Germinal center (tissue), 1 donor: ENCODE measurements at regions not wholly inside any gene's neighbourhood (a gene's known extent, or its start where the extent isn't known, plus 50 kb on each side); places are given as distances from the start of the nearest gene placed in this dataset.

Experiments
- DNase-seq: peaks from one replicate; pipeline ENCODE4 v3.0.0; 2012; ENCODE audit warnings: mixed read lengths, low spot score

DNA sequence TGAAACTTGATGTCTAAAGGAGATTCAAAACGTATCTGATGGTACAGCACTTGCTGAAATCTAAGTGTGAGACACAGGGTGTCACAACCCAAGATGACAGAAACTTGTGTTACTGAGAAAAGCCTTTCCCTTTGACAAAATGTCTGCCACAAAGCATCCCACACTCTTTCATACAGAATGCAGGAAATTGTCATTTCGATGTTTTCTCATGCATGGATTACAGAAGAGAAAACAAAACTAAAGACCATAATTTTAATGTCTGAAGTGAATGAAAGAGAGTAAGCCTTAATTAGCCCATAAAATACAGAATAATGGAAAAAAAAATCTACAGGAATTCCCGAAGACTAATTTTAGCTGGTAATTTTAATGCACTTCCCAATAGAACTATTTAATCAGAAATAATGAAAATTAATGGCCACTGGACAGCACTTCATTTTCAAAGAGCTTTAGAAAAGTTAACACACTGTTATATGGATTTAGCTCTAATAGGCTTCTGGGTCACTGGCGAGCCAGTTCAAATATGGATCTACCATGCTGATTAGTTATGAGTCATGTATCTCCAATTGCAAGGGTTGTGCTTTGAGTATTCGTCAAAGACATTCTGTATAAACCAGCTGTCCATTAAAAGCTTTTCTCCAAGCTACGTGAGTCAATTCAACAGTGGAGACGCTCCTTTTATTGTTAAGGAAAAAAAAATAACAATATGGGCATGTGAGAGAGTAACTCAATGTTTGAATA, 656.7 kb downstream of the SLC16A7 start:
- no peak for DNase-seq

DNA sequence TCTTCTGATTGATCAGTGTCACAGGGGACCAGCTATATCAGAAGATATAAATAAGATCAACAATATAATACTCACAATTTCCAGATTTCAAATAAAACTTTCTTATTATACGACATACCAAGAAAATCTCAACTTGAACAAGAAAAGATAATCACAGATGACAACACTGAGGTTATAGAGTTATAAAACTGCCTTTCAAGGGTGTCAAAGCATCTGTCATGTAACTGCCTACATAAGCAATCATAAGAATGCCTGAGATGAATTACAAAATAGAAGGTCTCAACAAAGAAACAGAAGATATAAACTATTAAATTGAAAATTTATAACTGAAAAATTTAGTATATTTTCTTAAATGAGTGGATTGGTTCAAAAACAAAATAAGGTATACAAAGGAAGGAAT, 659.2 kb downstream of the SLC16A7 start:
- no peak for DNase-seq

DNA sequence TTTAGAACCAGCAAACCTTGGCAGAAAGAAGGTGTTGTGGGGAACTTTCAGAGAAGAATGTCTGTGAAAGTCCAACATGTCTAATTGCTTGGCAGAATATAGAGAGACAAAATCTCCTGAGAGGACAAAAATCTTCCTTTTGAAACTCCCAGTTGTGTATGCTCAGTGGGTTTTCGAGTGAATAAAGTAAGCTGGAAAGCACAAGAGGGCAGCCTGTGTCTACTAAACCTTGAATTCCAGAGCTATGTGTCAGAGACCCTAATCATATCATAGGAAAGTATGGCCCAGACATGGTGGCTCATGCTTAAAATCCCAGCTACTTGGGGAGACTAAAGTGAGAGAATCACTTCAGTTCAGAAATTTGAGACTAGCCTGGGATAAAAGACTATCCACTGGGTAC, 661.2 kb downstream of the SLC16A7 start:
- no peak for DNase-seq

DNA sequence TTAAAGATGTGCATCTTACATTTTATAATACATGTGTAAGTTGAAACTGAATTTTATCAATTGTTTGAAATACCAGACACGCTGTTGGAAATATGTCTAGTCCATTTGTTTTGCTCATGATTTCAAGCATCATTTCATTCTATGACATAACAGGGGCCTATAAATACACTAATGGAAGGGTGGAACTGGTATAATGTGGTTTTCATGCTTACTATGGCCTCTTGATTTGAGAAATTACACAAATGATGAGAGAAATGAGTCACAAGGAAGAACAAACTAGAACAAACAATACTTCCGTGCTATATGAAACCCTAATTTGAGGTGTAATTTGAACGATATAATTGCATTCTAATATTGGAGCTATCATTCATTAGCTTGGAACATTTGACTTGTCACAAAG, 663.4 kb downstream of the SLC16A7 start:
- DNase-seq = no peak

DNA sequence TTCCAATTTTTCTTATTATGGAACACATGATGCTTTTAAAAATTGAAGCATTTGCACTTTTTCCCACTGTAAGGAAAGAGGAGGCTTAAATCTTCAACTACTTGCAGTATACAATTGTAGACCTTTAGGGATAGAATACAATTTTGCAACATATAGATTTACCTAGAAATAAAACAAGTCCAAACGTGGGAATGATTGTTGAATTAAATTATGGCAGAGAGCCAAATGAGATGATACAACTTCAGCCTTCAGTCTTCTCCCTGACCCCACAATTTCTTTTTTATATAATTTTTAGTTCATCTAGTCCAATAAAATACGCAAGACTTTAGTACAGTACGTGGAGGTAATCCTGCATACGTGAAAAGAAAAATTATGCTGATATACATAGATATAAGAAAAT, 666.5 kb downstream of the SLC16A7 start:
- no peak for DNase-seq

DNA sequence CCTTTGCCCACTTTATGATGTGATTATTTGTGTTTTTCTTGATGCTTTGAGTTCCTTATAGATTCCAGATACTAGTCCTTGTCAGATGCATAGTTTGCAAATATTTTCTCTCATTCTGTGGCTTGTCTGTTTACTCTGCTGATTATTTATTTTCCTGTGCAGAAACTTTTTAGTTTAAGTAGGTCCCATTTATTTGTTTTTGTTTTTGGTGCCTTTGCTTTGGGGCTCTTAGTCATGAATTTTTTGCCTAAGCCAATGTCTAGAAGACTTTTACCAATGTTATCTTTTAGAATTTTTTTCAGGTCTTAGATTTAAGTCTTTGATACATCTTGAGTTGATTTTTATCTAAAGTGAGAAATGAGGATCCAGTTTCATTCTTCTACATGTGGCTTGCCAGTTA, 667.3 kb downstream of the SLC16A7 start:
- no peak for DNase-seq

DNA sequence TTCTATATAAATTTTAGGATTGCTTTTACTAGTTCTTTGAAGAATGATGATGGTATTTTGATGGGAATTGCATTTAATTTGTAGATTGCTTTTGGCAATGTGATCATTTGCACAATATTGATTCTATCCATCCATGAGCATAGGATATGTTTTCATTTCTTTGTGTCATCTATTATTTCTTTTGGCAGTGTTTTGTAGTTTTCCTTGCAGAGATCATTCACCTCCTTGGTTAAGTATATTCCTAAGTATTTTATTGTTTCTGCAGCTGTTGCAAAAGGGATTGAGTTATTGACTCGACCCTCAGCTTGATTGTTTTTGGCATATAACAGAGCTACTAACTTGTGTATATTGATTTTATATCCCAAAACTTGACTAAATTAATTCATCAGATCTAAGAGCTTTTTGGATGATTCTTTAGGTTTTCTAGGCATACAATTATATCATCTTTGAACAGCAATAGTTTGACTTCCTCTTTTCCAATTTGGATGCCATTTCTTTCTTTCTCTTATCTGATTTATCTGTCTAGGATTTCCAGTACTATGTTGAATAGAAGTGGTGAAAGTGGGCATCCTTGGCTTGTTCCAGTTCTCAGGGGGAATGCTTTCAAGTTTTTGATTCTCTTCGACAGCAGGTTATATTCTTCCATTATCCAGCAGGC, 668.1 kb downstream of the SLC16A7 start:
- no peak for DNase-seq

DNA sequence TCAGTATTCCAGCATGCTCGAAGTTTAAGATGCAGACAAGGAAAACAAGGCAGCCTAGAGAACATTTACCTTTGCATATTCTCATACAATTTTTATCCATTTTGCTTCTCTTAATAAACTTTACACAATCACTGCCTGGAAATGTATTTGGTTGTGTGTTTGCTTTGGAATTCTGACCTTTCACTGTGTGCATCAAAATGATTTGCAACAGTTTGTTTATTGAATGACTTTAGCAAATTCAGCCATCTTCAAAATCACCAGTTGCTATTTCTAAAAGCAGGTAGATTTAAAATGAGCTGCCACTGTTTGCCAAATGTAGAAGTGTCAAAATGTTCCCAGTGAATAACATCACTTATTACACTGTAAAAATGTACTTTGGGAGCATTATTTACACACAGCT, 669.9 kb downstream of the SLC16A7 start:
- no peak for DNase-seq

DNA sequence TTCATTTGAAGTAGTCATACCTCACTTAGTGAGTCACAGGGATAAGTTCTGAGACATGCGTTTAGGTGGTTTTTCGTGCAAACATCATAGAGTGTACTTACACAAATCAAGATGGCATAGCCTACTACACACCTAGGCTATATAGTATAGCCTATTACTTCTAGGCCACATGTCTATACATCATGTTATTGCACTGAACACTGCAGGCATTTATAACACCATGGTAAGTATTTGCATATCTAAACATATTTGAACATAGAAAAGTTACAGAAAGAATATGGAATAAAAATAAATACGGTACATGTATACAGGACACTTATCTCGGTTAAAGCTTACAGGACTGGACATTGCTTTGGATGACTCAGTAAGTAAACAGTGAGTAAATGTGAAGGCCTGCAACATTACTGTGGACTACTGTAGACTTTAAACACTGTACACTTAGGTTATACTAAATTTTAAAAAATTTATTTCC, 670.6 kb downstream of the SLC16A7 start:
- DNase-seq = no peak

DNA sequence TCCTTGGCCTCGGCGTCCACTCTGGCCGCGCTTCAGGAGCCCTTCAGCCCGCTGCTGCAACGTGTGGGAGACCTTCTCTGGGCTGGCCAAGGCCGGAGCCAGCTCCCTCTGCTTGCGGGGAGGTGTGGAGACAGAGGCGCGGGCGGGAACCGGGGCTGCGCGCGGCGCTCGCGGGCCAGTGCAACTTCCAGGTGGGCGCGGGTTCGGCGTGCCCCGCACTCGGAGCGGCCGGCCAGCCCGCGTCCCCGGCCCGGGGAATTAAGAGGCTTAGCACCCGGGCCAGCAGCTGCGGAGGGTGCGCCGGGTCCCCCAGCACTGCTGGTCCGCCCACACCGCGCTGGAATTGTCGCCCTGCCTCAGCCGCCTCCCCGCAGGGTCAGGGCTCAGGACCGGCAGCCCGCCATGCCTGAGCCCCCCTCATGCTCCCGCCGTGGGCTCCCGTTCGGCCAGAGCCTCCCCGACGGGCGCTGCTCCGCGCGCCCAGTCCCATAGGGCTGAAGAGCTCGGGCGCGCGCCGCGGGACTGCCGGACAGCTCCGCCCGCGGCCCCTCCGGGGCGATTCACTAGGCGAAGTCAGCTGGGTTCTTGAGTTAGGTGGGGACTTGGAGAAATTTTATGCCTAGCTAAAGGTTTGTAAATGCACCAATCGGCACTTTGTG, 673.9 kb downstream of the SLC16A7 start:
- no peak for DNase-seq

DNA sequence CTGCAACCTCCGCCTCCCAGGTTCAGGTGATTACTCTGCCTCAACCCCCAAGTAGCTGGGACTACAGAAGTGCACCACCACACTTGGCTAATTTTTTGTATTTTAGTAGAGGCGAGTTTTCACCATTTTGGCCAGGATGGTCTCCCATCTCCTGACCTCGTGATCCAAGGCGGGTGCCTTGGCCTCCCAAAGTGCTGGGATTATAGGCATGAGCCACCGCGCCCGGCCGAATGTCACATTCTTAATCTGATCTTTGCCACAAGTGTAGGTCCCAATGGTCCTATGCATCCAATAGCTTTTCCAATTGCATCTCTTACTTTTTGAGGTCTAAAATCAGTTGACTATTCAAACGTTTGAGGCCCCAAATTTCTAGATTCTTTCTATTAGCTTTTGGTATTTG, 676.0 kb downstream of the SLC16A7 start:
- DNase-seq = no peak

DNA sequence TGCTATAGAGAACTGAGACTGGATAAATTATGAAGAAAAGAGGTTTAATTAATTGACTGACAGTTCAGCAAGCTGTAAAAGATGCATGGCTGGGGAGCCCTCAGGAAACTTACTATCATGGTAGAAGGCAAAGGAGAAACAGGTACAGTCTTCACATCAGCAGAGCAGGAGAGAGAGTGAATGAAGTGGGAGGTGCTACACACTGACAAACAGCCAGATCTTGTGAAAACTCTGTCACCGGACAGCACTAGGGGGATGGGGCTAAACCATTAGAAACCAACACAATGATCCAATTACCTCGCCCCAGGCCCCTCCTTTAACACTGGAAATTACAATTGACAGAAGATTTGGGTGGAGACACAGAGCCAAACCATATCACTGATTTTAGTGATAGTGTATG, 682.4 kb downstream of the SLC16A7 start:
- DNase-seq = no peak

DNA sequence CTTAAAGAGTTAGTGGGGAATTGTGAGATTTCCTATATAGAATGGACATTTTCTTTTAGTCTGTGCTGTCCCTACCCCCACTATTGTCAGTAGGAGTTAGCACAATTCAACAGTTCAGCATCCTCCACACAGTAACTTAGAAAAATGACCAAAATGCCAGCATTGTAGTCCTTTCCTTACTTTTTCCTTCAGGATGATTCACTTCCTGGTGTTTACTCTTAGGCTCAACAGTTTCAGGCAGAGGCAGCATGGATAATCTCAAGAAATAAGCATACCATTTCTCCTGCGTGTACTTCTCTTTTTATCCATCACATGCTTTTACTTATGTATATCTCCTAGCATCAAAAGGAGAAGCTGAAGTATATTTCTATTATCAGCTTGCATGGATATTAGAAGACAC, 683.4 kb downstream of the SLC16A7 start:
- no peak for DNase-seq

DNA sequence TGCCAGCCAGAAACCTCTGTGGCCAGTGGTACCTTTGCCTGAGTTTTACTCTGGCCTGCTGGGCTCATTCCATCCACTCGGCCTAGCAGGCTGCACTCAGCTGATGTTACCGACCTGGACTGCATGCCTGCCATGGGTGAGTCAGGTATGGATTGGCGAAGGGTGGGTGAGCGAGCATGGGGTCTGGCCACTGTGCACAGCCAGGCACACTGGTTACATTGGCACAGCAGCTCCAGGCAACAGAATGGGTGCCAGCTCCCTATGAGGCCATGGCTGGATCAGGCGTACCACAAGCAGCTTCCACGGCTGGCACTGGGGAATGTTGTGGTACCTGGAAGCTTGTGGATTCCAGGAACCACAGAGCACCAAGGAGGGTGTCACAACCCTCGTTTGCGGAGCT, 685.7 kb downstream of the SLC16A7 start:
- no peak for DNase-seq

DNA sequence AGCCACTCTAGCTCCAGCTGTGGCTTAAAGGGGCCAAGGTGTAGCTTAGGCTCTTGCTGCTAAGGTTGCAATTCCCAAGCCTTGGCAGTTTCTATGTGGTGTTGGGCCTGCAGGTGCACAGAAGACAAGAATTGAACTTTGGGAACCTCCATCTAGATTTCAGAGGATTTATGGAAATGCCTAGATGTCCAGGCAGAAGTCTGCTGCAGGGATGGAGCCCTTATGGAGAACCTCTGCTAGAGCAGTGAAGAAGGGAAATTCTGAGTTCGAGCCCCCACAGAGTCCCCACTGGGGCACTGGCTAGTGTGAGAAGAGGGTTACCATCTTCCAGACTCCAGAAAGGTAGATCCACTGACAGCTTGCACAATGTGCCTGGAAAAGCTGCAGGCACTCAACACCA, 694.7 kb downstream of the SLC16A7 start:
- DNase-seq = no peak

DNA sequence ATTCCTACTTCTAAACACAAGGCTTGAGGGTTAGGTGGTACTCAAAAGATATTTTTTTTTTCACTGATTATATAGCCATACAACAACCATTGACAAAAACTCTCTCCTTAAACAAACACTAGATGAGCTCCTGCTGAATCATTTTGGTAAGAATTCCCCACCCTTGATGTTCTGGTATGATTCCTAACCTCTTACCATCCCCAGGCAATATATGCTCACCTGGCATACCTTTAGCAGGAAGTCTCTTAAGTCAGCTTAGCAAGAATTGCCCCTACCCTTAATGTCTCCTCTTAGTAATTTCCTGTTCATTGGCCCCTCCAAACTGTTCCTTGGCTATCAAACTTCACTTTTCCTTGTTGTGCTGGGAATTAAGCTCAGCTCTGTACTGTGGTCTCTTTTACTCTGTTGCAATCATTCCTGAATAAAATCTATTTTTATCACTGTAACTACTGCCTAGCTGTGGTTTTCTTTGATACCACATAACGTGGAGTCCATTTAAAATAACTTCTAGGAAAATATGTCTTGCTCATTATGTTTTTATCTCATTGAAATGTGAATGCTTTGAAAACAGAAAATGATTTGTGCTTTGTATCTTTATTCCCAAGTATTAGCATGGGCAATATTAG, 712.6 kb downstream of the SLC16A7 start:
- DNase-seq = no peak

DNA sequence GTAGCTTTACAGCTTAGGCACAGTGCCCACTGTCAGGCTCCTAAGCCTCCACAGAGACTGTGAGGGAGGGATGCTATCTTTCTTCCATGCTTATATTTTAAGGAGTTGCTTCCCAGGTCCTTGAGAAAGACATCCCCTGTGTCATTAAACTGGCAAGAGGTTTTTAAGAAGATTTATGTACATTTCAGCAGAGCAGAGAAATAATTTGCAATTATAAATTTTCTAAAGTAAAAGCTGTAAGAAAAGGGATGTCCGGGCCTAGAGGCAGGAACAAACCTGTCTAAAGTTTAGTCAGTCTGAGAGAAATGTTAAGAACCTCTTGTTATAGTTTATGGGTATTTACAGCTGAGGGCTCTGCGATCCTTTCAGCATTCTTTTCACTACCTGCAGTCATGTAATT, 716.1 kb downstream of the SLC16A7 start:
- DNase-seq = no peak

DNA sequence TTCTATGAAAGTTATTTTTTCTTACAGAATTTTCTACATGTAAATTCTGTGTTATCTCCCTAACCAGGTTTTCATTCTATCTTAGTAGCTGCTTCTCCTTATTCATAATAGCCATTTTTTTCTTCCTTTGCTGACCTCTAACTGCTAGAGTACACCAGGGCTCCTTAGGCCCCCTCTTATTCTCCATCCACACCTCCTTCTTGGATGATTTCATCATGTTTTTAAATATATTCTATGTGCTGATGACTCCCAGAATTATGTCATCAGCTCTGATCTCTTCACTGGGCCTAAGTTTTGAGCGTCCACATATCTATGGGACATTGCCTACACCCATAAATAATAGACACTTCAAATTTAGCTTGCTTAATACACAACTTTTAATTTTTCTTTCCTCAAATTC, 721.5 kb downstream of the SLC16A7 start:
- no peak for DNase-seq

DNA sequence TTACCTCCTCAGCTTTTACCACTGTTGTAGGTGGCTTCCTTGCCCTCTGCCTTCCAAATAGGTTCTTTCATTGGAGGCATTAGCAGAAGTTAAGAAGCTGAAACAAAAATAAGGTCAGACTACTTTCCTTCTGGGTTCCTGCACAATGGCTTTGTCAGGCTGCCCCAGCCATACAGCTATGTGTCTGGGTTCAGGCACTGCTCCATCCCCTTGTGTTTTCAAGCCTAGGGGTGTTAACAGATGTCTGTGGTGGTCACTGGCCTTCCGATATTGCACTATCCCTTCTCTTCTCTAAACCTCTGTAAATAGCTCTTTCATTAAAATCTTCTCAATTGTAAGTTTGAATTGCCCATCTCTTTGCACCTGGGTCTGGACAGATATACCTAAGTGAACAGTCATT, 728.9 kb downstream of the SLC16A7 start:
- DNase-seq = no peak

DNA sequence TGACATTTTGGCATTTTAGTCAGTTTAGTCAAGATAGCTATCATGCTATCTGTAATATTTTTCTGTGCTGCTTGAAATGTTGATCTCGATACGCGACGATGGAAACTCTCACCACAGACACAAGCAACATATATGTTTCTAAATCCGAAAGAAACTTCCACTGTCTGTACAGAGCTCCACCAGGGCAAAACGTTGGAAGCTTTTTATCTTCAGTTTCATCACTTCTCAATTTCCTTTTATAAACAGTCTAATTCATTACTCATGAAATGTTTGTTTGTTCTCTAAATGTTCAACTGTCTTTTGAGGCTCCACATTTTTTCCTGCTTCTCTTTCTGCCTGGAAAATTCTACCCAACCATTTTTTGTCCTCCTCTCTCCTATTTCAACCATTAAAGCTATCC, 737.6 kb downstream of the SLC16A7 start:
- DNase-seq = no peak

DNA sequence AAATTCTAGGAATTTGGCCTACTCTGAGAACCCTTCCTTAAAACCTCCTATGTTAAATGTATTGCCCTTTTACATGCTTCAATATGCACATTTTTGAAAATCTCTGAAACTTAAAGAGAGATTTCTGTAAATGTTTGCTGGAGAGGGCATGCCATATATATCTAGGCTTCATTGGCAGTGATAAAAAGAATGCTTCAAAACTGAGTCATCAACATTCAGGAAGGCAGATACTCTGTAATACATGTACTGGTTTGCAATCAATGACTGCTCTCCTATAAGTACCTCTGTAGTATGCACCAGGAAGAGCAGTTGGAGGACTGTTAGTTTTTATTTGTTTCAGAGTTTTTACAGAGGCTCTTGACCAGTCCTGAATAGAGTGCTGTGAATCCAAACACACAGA, 739.9 kb downstream of the SLC16A7 start:
- DNase-seq = no peak

DNA sequence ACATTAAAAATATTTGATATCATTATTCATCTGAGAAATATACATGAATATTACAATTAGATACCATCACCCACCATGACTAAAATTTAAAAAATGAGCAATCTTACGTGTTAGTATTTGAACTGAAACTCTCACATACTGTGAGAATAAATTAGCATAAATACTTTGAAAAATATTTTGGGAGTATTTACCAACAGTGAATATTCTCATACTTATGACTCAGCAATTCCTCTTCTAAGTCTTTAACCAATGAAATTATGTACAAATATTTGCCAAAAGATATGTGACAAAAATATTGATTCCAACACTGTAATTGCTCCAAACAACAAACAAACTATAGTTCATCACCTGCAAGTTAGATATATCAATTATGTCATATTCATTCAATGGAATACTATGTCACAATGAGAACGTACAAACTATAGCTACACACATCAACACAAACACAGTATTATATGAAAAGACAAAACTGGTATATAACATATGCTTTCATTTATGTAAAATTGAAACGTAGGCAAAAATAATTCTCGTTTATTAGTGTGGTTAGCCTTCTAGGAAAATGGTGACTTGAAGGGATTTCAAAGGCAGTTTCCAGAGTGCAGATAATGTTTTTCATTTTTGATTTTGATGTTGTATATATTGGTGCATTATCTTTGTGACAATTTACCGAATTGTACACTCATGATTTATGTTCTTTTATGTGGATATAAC, 742.2 kb downstream of the SLC16A7 start:
- DNase-seq = no peak
